ENCODE measurements at regions not wholly inside any gene's neighbourhood (a gene's known extent, or its start where the extent isn't known, plus 50 kb on each side); places are given as distances from the start of the nearest gene placed in this dataset.

GRCh38 chr13:90415902-90416301 lies 931.6 kb upstream of the MIR17HG start:
- no peak for TF ChIP-seq CTCF (IDR thresholded peaks at IDR 0.05; ENCODE audit: low read length, missing control alignments)
- no peak for DNase-seq (ENCODE audit: low read depth)
- H3K4me3 ChIP-seq (replicated peaks; ENCODE audit: low read depth, low read length) = no peak overlapping the region

GRCh38 chr13:90416519-90416918 lies 931.0 kb upstream of the MIR17HG start:
- no peak for TF ChIP-seq CTCF (IDR thresholded peaks at IDR 0.05; ENCODE audit: low read length, missing control alignments)
- peak; percentile 62 for DNase-seq (ENCODE audit: low read depth)
- H3K4me3 ChIP-seq (replicated peaks; ENCODE audit: low read depth, low read length) = no peak overlapping the region

- H3K4me3 ChIP-seq (replicated peaks; ENCODE audit: low read depth, low read length) = no peak overlapping the region
- no peak for DNase-seq (ENCODE audit: low read depth)
- TF ChIP-seq CTCF (IDR thresholded peaks at IDR 0.05; ENCODE audit: low read length, missing control alignments) = no peak
Measured at GRCh38 chr13:90416938-90417337, 930.5 kb upstream of the MIR17HG start.

GRCh38 chr13:90420683-90421082 lies 926.8 kb upstream of the MIR17HG start:
- no peak overlapping the region for H3K4me3 ChIP-seq (replicated peaks; ENCODE audit: low read depth, low read length)
- peak; percentile 12 for TF ChIP-seq CTCF (IDR thresholded peaks at IDR 0.05; ENCODE audit: low read length, missing control alignments)
- peak; percentile 15 for DNase-seq (ENCODE audit: low read depth)

- DNase-seq (ENCODE audit: low read depth) = no peak
- no peak for TF ChIP-seq CTCF (IDR thresholded peaks at IDR 0.05; ENCODE audit: low read length, missing control alignments)
Measured at GRCh38 chr13:90427322-90428272, 919.9 kb upstream of the MIR17HG start.

GRCh38 chr13:90428522-90429210 lies 918.8 kb upstream of the MIR17HG start:
- no peak overlapping the region for H3K4me3 ChIP-seq (replicated peaks; ENCODE audit: low read depth, low read length)
- no peak for DNase-seq (ENCODE audit: low read depth)
- TF ChIP-seq CTCF (IDR thresholded peaks at IDR 0.05; ENCODE audit: low read length, missing control alignments) = no peak

More at GRCh38 chr13:90427322-90428272, 919.9 kb upstream of the MIR17HG start:
- no peak overlapping the region for H3K4me3 ChIP-seq (replicated peaks; ENCODE audit: low read depth, low read length)
